ENCODE measurements at regions not wholly inside any gene's neighbourhood (a gene's known extent, or its start where the extent isn't known, plus 50 kb on each side); places are given as distances from the start of the nearest gene placed in this dataset.

GRCh38 chr6:12419631-12420272 lies 129.6 kb downstream of the EDN1 start:
- no peak for TF ChIP-seq CTCF (IDR thresholded peaks at IDR 0.05; ENCODE audit: low read depth, low read length, missing control alignments)
- H3K4me3 ChIP-seq (ENCODE audit: low read depth, low read length): no peak overlapping the region
- DNase-seq (ENCODE audit: low read depth): no peak

GRCh38 chr6:12420626-12421025 lies 130.5 kb downstream of the EDN1 start:
- H3K4me3 ChIP-seq (ENCODE audit: low read depth, low read length): no peak overlapping the region
- no peak for DNase-seq (ENCODE audit: low read depth)
- TF ChIP-seq CTCF (IDR thresholded peaks at IDR 0.05; ENCODE audit: low read depth, low read length, missing control alignments): no peak

GRCh38 chr6:12421596-12421995 lies 131.4 kb downstream of the EDN1 start:
- H3K4me3 ChIP-seq (ENCODE audit: low read depth, low read length): no peak overlapping the region

GRCh38 chr6:12422848-12423247 lies 132.7 kb downstream of the EDN1 start:
- no peak for DNase-seq (ENCODE audit: low read depth)
- TF ChIP-seq CTCF (IDR thresholded peaks at IDR 0.05; ENCODE audit: low read depth, low read length, missing control alignments): no peak
- no peak overlapping the region for H3K4me3 ChIP-seq (ENCODE audit: low read depth, low read length)

More at GRCh38 chr6:12421596-12421995, 131.4 kb downstream of the EDN1 start:
- no peak for DNase-seq (ENCODE audit: low read depth)
- TF ChIP-seq CTCF (IDR thresholded peaks at IDR 0.05; ENCODE audit: low read depth, low read length, missing control alignments): no peak

- DNase-seq (ENCODE audit: low read depth): no peak
- TF ChIP-seq CTCF (IDR thresholded peaks at IDR 0.05; ENCODE audit: low read depth, low read length, missing control alignments): no peak
Observed at GRCh38 chr6:12423832-12424231, 133.7 kb downstream of the EDN1 start.

GRCh38 chr6:12426121-12426520 lies 136.0 kb downstream of the EDN1 start:
- DNase-seq (ENCODE audit: low read depth): no peak
- H3K4me3 ChIP-seq (ENCODE audit: low read depth, low read length): no peak overlapping the region
- TF ChIP-seq CTCF (IDR thresholded peaks at IDR 0.05; ENCODE audit: low read depth, low read length, missing control alignments): no peak

More at GRCh38 chr6:12423832-12424231, 133.7 kb downstream of the EDN1 start:
- no peak overlapping the region for H3K4me3 ChIP-seq (ENCODE audit: low read depth, low read length)

GRCh38 chr6:12431023-12431422 lies 140.9 kb downstream of the EDN1 start:
- no peak for TF ChIP-seq CTCF (IDR thresholded peaks at IDR 0.05; ENCODE audit: low read depth, low read length, missing control alignments)
- no peak for DNase-seq (ENCODE audit: low read depth)
- H3K4me3 ChIP-seq (ENCODE audit: low read depth, low read length): no peak overlapping the region
